RWPE2 (cell line): ENCODE measurements at regions not wholly inside any gene's neighbourhood (a gene's known extent, or its start where the extent isn't known, plus 50 kb on each side); places are given as distances from the start of the nearest gene placed in this dataset.

Source experiments
- ATAC-seq: fragments of 200-7000 bp; cut with Tn5 transposase; 3 replicates; pipeline ENCODE4 v1.9.1; 2021; ENCODE audit warnings: low read depth
- DNase-seq: peaks from one replicate; pipeline ENCODE4 v3.0.0-alpha.2; 2020; ENCODE audit warnings: low spot score
- H3K27ac ChIP-seq: fragments of 450-650 bp; 2 replicates; pipeline ENCODE4 v1.5.1; 2017; ENCODE audit warnings: mild to moderate bottlenecking; ENCODE audit not compliant: poor library complexity, severe bottlenecking
- H3K27me3 ChIP-seq: fragments of 250-450 bp; sonication (Bioruptor Pico); 2 replicates; pipeline ENCODE4 v1.5.1; 2021; ENCODE audit warnings: mild to moderate bottlenecking, moderate library complexity; ENCODE audit not compliant: insufficient read depth, poor library complexity, severe bottlenecking
- H3K36me3 ChIP-seq: fragments of 250-450 bp; sonication (Bioruptor Pico); 2 replicates; pipeline ENCODE4 v1.5.1; 2020; ENCODE audit warnings: low read depth, mild to moderate bottlenecking, moderate library complexity
- H3K4me1 ChIP-seq: fragments of 250-450 bp; sonication (Bioruptor Pico); 2 replicates; pipeline ENCODE4 v1.5.1; 2021; ENCODE audit warnings: mild to moderate bottlenecking, moderate library complexity; ENCODE audit not compliant: insufficient read depth, poor library complexity, severe bottlenecking
- H3K4me3 ChIP-seq: fragments of 250-450 bp; sonication (Bioruptor Pico); 2 replicates; pipeline ENCODE4 v1.5.1; 2021; ENCODE audit warnings: mild to moderate bottlenecking, moderate library complexity; ENCODE audit not compliant: severe bottlenecking
- H3K9me3 ChIP-seq: fragments of 250-450 bp; sonication (Bioruptor Pico); 2 replicates; pipeline ENCODE4 v1.5.1; 2021; ENCODE audit warnings: mild to moderate bottlenecking, moderate library complexity; ENCODE audit not compliant: severe bottlenecking
- TF ChIP-seq, protein P1 (sequence below): fragments of 450-650 bp; IDR thresholded peaks from one replicate; pipeline ENCODE4 v1.5.1; 2017; ENCODE audit warnings: mild to moderate bottlenecking, moderate library complexity; ENCODE audit not compliant: poor library complexity, severe bottlenecking

DNA sequence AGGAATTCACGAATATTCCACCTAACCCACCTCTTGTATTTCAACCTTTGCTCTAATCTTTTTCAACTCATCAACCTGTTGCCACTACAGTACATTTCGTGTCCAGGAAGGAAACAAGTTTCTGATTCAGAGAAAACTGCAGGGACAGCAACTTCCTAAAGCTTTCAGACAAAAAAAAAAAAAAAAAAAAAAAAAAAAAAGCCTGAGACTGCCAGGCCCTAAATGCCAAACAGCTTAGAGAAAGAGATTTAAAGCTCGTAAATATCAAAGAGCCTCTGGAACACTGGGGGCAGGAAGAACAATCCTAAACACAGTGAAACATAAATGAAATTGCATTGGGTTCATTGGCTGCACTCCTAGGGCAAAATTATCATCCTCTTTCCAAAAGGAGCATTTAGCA lies 411.2 kb upstream of the SPTLC3 start:
- Histone ChIP-seq H3K27ac (no peak overlapping the region), H3K27me3 (peaks cover 4% of the 10 kb centered on the region), H3K4me3 (no peak overlapping the region), H3K4me1 (no peaks in the 10 kb centered on the region), H3K36me3 (no peaks in the 10 kb centered on the region), H3K9me3 (no peaks in the 10 kb centered on the region)
- DNase-seq (no peak), ATAC-seq (no peak)
- TF ChIP-seq, protein P1, sequence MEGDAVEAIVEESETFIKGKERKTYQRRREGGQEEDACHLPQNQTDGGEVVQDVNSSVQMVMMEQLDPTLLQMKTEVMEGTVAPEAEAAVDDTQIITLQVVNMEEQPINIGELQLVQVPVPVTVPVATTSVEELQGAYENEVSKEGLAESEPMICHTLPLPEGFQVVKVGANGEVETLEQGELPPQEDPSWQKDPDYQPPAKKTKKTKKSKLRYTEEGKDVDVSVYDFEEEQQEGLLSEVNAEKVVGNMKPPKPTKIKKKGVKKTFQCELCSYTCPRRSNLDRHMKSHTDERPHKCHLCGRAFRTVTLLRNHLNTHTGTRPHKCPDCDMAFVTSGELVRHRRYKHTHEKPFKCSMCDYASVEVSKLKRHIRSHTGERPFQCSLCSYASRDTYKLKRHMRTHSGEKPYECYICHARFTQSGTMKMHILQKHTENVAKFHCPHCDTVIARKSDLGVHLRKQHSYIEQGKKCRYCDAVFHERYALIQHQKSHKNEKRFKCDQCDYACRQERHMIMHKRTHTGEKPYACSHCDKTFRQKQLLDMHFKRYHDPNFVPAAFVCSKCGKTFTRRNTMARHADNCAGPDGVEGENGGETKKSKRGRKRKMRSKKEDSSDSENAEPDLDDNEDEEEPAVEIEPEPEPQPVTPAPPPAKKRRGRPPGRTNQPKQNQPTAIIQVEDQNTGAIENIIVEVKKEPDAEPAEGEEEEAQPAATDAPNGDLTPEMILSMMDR = no peak

DNA sequence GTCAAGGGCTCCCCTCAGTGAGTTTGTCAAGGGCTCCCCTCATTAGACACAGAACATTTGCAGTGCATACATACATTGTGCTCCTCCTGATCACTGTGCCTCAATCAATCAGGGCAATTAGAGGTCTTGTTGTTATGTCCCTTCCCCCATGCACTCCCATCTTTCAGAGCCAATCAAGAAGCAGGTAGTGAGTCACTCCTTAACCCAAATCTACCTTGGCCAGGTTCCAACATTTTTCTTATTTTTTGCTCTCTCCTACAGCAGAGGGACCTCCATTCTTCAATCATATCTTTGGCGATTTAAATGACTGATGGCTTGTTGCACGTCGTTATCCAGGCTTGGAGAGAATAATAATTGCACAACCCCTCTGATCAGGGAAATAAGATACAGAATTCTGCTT lies 409.9 kb upstream of the SPTLC3 start:
- TF ChIP-seq, protein P1 = no peak
- ATAC-seq = no peak
- peaks cover 4% of the 10 kb centered on the region for H3K27me3 ChIP-seq

DNA sequence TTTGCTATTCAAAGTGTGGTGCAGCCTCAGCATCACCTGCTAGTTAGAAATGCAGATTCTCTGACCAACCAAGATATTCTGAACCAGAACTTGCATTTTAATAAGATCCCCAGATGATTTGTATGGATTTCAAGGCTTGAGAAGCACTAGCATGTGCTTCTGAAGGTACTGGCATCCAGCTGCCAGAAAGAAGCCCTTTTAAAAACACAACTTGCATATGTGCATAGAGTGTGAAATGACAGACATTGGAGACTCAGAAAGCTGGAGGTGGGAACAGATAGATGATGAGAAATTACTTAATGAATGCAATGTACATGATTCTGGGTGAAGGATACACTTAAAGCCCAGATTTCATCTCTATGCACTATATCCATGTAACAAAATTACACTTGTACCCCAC lies 409.3 kb upstream of the SPTLC3 start:
- Histone ChIP-seq H3K9me3 (no peaks in the 10 kb centered on the region), H3K27me3 (peaks cover 4% of the 10 kb centered on the region), H3K4me1 (no peaks in the 10 kb centered on the region), H3K36me3 (no peaks in the 10 kb centered on the region), H3K27ac (no peak overlapping the region), H3K4me3 (no peak overlapping the region)
- no peak for ATAC-seq
- TF ChIP-seq, protein P1 = no peak
- DNase-seq = no peak

More for the DNA sequence above, 409.9 kb upstream of the SPTLC3 start:
- no peaks in the 10 kb centered on the region for H3K9me3 ChIP-seq
- no peak for DNase-seq
- no peak overlapping the region for H3K27ac ChIP-seq
- no peaks in the 10 kb centered on the region for H3K4me1 ChIP-seq
- H3K4me3 ChIP-seq = no peak overlapping the region
- H3K36me3 ChIP-seq = no peaks in the 10 kb centered on the region

DNA sequence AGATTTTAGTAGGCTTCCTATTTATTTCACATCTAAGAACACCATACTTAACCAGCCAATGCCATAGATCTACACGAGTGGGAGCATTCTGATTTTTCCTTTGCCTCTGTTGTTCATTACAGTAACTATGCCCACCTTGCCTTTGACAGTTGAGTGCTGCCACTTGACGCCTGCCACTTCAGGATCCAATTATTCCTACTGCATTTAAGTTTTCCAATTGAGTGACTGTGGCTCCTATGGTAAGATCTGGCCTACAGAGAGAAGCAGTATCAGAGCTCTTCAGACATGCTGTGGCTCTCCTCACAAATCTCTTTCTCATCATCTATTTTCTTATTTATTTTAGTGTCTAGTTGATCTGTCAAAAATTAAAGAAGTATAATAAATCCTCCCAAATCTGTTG lies 403.0 kb upstream of the SPTLC3 start:
- Histone ChIP-seq H3K27me3 (peaks cover 4% of the 10 kb centered on the region), H3K4me3 (no peak overlapping the region), H3K27ac (no peak overlapping the region), H3K36me3 (no peaks in the 10 kb centered on the region), H3K4me1 (no peaks in the 10 kb centered on the region), H3K9me3 (no peaks in the 10 kb centered on the region)
- no peak for ATAC-seq
- no peak for DNase-seq
- TF ChIP-seq, protein P1 = no peak

DNA sequence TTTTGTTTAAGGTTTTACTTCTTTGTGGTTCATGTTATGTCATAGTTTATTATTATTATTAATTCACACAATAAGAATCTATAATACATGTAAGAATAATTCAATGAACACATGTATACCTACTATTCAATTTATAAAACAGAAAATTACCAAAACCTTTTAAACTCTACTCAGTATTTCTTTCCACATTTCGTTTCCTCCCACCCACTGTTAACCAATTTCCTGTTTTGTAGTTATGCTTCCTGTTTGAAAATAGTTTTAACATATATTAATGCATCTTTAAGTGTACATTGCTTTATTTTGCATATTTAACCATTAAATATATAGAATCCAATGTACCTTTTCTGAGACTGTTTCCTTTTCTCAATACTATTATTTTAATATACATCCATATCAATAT lies 397.9 kb upstream of the SPTLC3 start:
- Histone ChIP-seq H3K36me3 (no peaks in the 10 kb centered on the region), H3K27me3 (no peaks in the 10 kb centered on the region), H3K4me1 (no peaks in the 10 kb centered on the region), H3K4me3 (no peak overlapping the region), H3K27ac (no peak overlapping the region), H3K9me3 (no peaks in the 10 kb centered on the region)
- TF ChIP-seq, protein P1 = no peak
- no peak for ATAC-seq
- no peak for DNase-seq
